GM12873 (cell line): ENCODE measurements at regions not wholly inside any gene's neighbourhood (a gene's known extent, or its start where the extent isn't known, plus 50 kb on each side); places are given as distances from the start of the nearest gene placed in this dataset.

Source experiments
- CTCF ChIP-seq: IDR thresholded peaks from 2 replicates; pipeline ENCODE4 v1.5.1; 2012; ENCODE audit warnings: low read depth, mild to moderate bottlenecking, moderate library complexity, low read length, control low read depth; ENCODE audit not compliant: insufficient read depth; ENCODE audit errors: missing control alignments

- no peak for TF ChIP-seq CTCF
Observed at GRCh38 chr16:85987750-85988078, 88.8 kb downstream of the IRF8 start.

- TF ChIP-seq CTCF, result no peak
Observed at GRCh38 chr16:85988306-85988705, 89.3 kb downstream of the IRF8 start.

- no peak for TF ChIP-seq CTCF
Observed at GRCh38 chr16:85988723-85989313, 89.9 kb downstream of the IRF8 start.

- TF ChIP-seq CTCF, result no peak
Observed at GRCh38 chr16:85989376-85989775, 90.4 kb downstream of the IRF8 start.

GRCh38 chr16:85989863-85990643, 91.1 kb downstream of the IRF8 start:
- TF ChIP-seq CTCF, result no peak

- TF ChIP-seq CTCF, result no peak
Observed at GRCh38 chr16:85990861-85991301, 91.9 kb downstream of the IRF8 start.

GRCh38 chr16:85991425-85991824, 92.5 kb downstream of the IRF8 start:
- TF ChIP-seq CTCF, result no peak
